Astrocyte (in vitro differentiated cells and primary cell): ENCODE measurements at regions not wholly inside any gene's neighbourhood (a gene's known extent, or its start where the extent isn't known, plus 50 kb on each side); places are given as distances from the start of the nearest gene placed in this dataset.
A peak's percentile ranks its signal among the peaks of the same experiment; 100 is the strongest.

Experiments
- DNase-seq: peaks from one replicate; pipeline ENCODE4 v3.0.0-alpha.2; 2010; ENCODE audit warnings: low read depth
- FAIRE-seq: peaks from 2 replicates; lab custom pipeline; 2011; peaks lifted over from hg19 to GRCh38; lab: Jason Lieb, UNC
- H2AFZ ChIP-seq: 2 replicates; pipeline ENCODE4 v1.6.0; 2012; ENCODE audit warnings: low read depth, low read length, inconsistent platforms
- H3K27ac ChIP-seq: 2 replicates; pipeline ENCODE4 v1.5.1; 2011; ENCODE audit warnings: low read depth, low read length, inconsistent platforms
- H3K27me3 ChIP-seq: 2 replicates; pipeline ENCODE4 v1.6.0; 2011; ENCODE audit warnings: low read length, inconsistent platforms; ENCODE audit not compliant: insufficient read depth
- H3K36me3 ChIP-seq: 2 replicates; pipeline ENCODE4 v1.5.1; 2011; ENCODE audit warnings: low read length, inconsistent platforms; ENCODE audit not compliant: insufficient read depth
- H3K4me1 ChIP-seq: 2 replicates; pipeline ENCODE4 v1.5.1; 2011; ENCODE audit warnings: low read length, inconsistent platforms; ENCODE audit not compliant: insufficient read depth
- H3K4me2 ChIP-seq: 2 replicates; pipeline ENCODE4 v1.6.0; 2012; ENCODE audit warnings: low read length, inconsistent platforms
- H3K4me3 ChIP-seq: 2 replicates; pipeline ENCODE4 v1.5.1; 2011; ENCODE audit warnings: low read depth, mild to moderate bottlenecking, low read length, inconsistent platforms; ENCODE audit not compliant: insufficient read depth
- H3K79me2 ChIP-seq: 2 replicates; pipeline ENCODE4 v1.6.0; 2012; ENCODE audit warnings: mild to moderate bottlenecking, low read length, inconsistent platforms; ENCODE audit not compliant: insufficient read depth
- H3K9ac ChIP-seq: 2 replicates; pipeline ENCODE4 v1.6.0; 2012; ENCODE audit warnings: mild to moderate bottlenecking, low read length, inconsistent platforms
- H3K9me3 ChIP-seq: 2 replicates; pipeline ENCODE4 v1.5.1; 2012; ENCODE audit warnings: low read depth, mild to moderate bottlenecking, low read length, inconsistent platforms; ENCODE audit not compliant: insufficient read depth
- H4K20me1 ChIP-seq: 2 replicates; pipeline ENCODE4 v1.6.0; 2012; ENCODE audit warnings: low read length, inconsistent platforms; ENCODE audit not compliant: insufficient read depth
- H3K27ac Mint-ChIP-seq: one replicate; pipeline ENCODE4 v1.8.0; 2021; ENCODE audit warnings: mild to moderate bottlenecking, mixed read lengths; ENCODE audit not compliant: unreplicated experiment
- H3K27me3 Mint-ChIP-seq: one replicate; pipeline ENCODE4 v1.8.0; 2021; ENCODE audit warnings: low read depth, mixed read lengths; ENCODE audit not compliant: unreplicated experiment
- H3K36me3 Mint-ChIP-seq: one replicate; pipeline ENCODE4 v1.8.0; 2021; ENCODE audit warnings: low read depth, mixed read lengths; ENCODE audit not compliant: unreplicated experiment
- H3K4me1 Mint-ChIP-seq: one replicate; pipeline ENCODE4 v1.8.0; 2021; ENCODE audit warnings: low read depth, mixed read lengths; ENCODE audit not compliant: unreplicated experiment
- H3K4me3 Mint-ChIP-seq: one replicate; pipeline ENCODE4 v1.8.0; 2021; ENCODE audit warnings: mild to moderate bottlenecking, moderate library complexity, mixed read lengths; ENCODE audit not compliant: unreplicated experiment
- H3K9me3 Mint-ChIP-seq: one replicate; pipeline ENCODE4 v1.8.0; 2021; ENCODE audit warnings: mild to moderate bottlenecking, mixed read lengths; ENCODE audit not compliant: unreplicated experiment
- EZH2 ChIP-seq: IDR thresholded peaks from 2 replicates; pipeline ENCODE4 v1.6.1; 2012; ENCODE audit warnings: mild to moderate bottlenecking, low read length, inconsistent platforms; ENCODE audit not compliant: insufficient read depth
- TF ChIP-seq, protein P1 (sequence below): IDR thresholded peaks from 2 replicates; pipeline ENCODE4 v1.5.1; 2011; ENCODE audit warnings: low read depth, mild to moderate bottlenecking, inconsistent platforms, low read length, moderate library complexity; ENCODE audit not compliant: insufficient read depth

DNA sequence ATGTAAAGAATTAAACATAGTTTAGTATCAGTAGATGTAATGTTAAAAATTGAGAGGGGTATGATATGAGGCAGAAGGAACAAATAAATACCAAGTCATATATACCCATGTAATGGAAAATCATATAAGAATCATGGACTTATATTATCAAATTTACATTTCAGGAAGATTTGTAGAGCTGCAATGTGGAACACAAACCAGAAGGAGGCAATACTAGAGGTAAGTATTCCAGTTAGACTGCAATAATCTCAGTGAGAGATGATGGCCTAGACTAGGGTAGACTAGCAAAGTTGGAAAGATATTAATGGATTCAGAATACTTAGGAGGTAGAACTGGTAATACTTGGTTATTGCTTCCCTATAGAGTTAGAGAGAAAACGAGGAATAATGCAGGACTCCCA lies 603.0 kb upstream of the KLHL4 start:
- H3K4me2 ChIP-seq, result no peak overlapping the region
- H3K79me2 ChIP-seq, result no peaks in the 10 kb centered on the region
- no peak overlapping the region for H3K27ac Mint-ChIP-seq
- H3K4me3 Mint-ChIP-seq, result no peak overlapping the region
- H3K27ac ChIP-seq, result no peak overlapping the region
- no peaks in the 10 kb centered on the region for H4K20me1 ChIP-seq
- DNase-seq (no peak), FAIRE-seq (peak; percentile 79)
- H2AFZ ChIP-seq, result no peak overlapping the region
- no peaks in the 10 kb centered on the region for H3K27me3 ChIP-seq
- no peak for TF ChIP-seq EZH2
- TF ChIP-seq, protein P1, sequence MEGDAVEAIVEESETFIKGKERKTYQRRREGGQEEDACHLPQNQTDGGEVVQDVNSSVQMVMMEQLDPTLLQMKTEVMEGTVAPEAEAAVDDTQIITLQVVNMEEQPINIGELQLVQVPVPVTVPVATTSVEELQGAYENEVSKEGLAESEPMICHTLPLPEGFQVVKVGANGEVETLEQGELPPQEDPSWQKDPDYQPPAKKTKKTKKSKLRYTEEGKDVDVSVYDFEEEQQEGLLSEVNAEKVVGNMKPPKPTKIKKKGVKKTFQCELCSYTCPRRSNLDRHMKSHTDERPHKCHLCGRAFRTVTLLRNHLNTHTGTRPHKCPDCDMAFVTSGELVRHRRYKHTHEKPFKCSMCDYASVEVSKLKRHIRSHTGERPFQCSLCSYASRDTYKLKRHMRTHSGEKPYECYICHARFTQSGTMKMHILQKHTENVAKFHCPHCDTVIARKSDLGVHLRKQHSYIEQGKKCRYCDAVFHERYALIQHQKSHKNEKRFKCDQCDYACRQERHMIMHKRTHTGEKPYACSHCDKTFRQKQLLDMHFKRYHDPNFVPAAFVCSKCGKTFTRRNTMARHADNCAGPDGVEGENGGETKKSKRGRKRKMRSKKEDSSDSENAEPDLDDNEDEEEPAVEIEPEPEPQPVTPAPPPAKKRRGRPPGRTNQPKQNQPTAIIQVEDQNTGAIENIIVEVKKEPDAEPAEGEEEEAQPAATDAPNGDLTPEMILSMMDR, result no peak
- H3K27me3 Mint-ChIP-seq, result no peaks in the 10 kb centered on the region
- no peaks in the 10 kb centered on the region for H3K36me3 ChIP-seq
- no peaks in the 10 kb centered on the region for H3K4me1 ChIP-seq
- H3K9me3 Mint-ChIP-seq, result no peaks in the 10 kb centered on the region
- H3K9me3 ChIP-seq, result no peaks in the 10 kb centered on the region
- no peak overlapping the region for H3K4me3 ChIP-seq
- H3K36me3 Mint-ChIP-seq, result no peaks in the 10 kb centered on the region
- no peaks in the 10 kb centered on the region for H3K4me1 Mint-ChIP-seq
- H3K9ac ChIP-seq, result no peak overlapping the region

- Mint-ChIP-seq H3K27ac (no peak overlapping the region), H3K4me1 (no peaks in the 10 kb centered on the region), H3K4me3 (no peak overlapping the region), H3K27me3 (no peaks in the 10 kb centered on the region), H3K36me3 (no peaks in the 10 kb centered on the region), H3K9me3 (no peaks in the 10 kb centered on the region)
- TF ChIP-seq EZH2, result no peak
- TF ChIP-seq, protein P1, result no peak
- no peak overlapping the region for H3K4me3 ChIP-seq
- H3K36me3 ChIP-seq, result no peaks in the 10 kb centered on the region
- H3K79me2 ChIP-seq, result no peaks in the 10 kb centered on the region
- H3K4me2 ChIP-seq, result no peak overlapping the region
- no peak overlapping the region for H3K9ac ChIP-seq
- H3K27me3 ChIP-seq, result no peaks in the 10 kb centered on the region
- no peaks in the 10 kb centered on the region for H4K20me1 ChIP-seq
- no peak overlapping the region for H2AFZ ChIP-seq
- H3K27ac ChIP-seq, result no peak overlapping the region
- FAIRE-seq (no peak), DNase-seq (no peak)
- no peaks in the 10 kb centered on the region for H3K9me3 ChIP-seq
- no peaks in the 10 kb centered on the region for H3K4me1 ChIP-seq
Measured at GRCh38 chrX:86917959-86918358, 599.6 kb upstream of the KLHL4 start.

- Histone ChIP-seq H2AFZ (no peak overlapping the region), H3K4me2 (no peak overlapping the region), H3K79me2 (no peaks in the 10 kb centered on the region), H3K4me1 (no peaks in the 10 kb centered on the region), H3K36me3 (no peaks in the 10 kb centered on the region), H3K27ac (no peak overlapping the region), H3K9ac (no peak overlapping the region), H3K4me3 (no peak overlapping the region), H3K9me3 (no peaks in the 10 kb centered on the region), H3K27me3 (no peaks in the 10 kb centered on the region), H4K20me1 (no peaks in the 10 kb centered on the region)
- H3K9me3 Mint-ChIP-seq, result no peaks in the 10 kb centered on the region
- H3K4me1 Mint-ChIP-seq, result no peaks in the 10 kb centered on the region
- TF ChIP-seq, protein P1, result no peak
- TF ChIP-seq EZH2, result no peak
- no peaks in the 10 kb centered on the region for H3K27me3 Mint-ChIP-seq
- no peak overlapping the region for H3K27ac Mint-ChIP-seq
- DNase-seq (no peak), FAIRE-seq (peak; percentile 89)
- no peak overlapping the region for H3K4me3 Mint-ChIP-seq
- H3K36me3 Mint-ChIP-seq, result no peaks in the 10 kb centered on the region
Measured at GRCh38 chrX:86930419-86930818, 587.2 kb upstream of the KLHL4 start.
